ENCODE measurements at regions not wholly inside any gene's neighbourhood (a gene's known extent, or its start where the extent isn't known, plus 50 kb on each side); places are given as distances from the start of the nearest gene placed in this dataset.
A peak's percentile ranks its signal among the peaks of the same experiment; 100 is the strongest.

- ChIA-PET POLR2A (no interaction called here), CTCF (interaction anchor here (0.6 kb wide), 1 partner anchor 268 kb away, joined by 8 read pairs; no protein-coding TSS in a partner anchor)
- H3K4me1 ChIP-seq = peaks cover 17% of the 10 kb centered on the region
- no peaks in the 10 kb centered on the region for H3K36me3 Mint-ChIP-seq (ENCODE audit: insufficient read depth, unreplicated experiment)
- H3K4me3 ChIP-seq (ENCODE audit: low read depth, low read length) = no peak overlapping the region
- no peak overlapping the region for H3K27ac Mint-ChIP-seq (ENCODE audit: unreplicated experiment)
- H3K9me3 ChIP-seq = no peaks in the 10 kb centered on the region
- BruUV-seq (replicated peaks) = no TSS peak
- no peaks in the 10 kb centered on the region for H3K36me3 ChIP-seq (ENCODE audit: control insufficient read depth, insufficient read depth, low read length)
- H3K9me3 Mint-ChIP-seq (ENCODE audit: unreplicated experiment) = no peaks in the 10 kb centered on the region
- H3K27me3 Mint-ChIP-seq (ENCODE audit: insufficient read depth, unreplicated experiment) = no peaks in the 10 kb centered on the region
- peak in 1 of 2 experiments; percentile 25 for DNase-seq
- no peaks in the 10 kb centered on the region for H3K27me3 ChIP-seq (replicated peaks; ENCODE audit: control insufficient read depth, insufficient read depth, low read length)
- intact Hi-C loops (cut with micrococcal nuclease; ENCODE audit: unreplicated experiment) = loop anchor here (2.0 to 10.0 kb wide), 2 partner anchors 21 to 125 kb away; partner anchors contain the start of gene GLI2
- TF ChIP-seq CTCF (IDR thresholded peaks at IDR 0.05; ENCODE audit: insufficient read depth in 1 of 2, low read depth in 1 of 2, low read length in 1 of 2, severe bottlenecking in 1 of 2, unreplicated experiment in 1 of 2) = no peak
- peaks cover 11% of the 10 kb centered on the region for H3K4me1 Mint-ChIP-seq (ENCODE audit: low read depth, unreplicated experiment)
- no peak overlapping the region for H3K4me3 Mint-ChIP-seq (ENCODE audit: unreplicated experiment)
Measured at GRCh38 chr2:120859814-120860578, 124.3 kb downstream of the GLI2 start.

GRCh38 chr2:120860579-120860922 is 124.9 kb downstream of the GLI2 start:
- Histone ChIP-seq H3K36me3 (ENCODE audit: control insufficient read depth, insufficient read depth, low read length) (no peaks in the 10 kb centered on the region), H3K4me1 (peaks cover 17% of the 10 kb centered on the region), H3K27me3 (replicated peaks; ENCODE audit: control insufficient read depth, insufficient read depth, low read length) (no peaks in the 10 kb centered on the region), H3K9me3 (no peaks in the 10 kb centered on the region), H3K4me3 (ENCODE audit: low read depth, low read length) (no peak overlapping the region)
- Mint-ChIP-seq H3K9me3 (ENCODE audit: unreplicated experiment) (no peaks in the 10 kb centered on the region), H3K27me3 (ENCODE audit: insufficient read depth, unreplicated experiment) (no peaks in the 10 kb centered on the region), H3K4me1 (ENCODE audit: low read depth, unreplicated experiment) (peaks cover 11% of the 10 kb centered on the region), H3K27ac (ENCODE audit: unreplicated experiment) (no peak overlapping the region), H3K4me3 (ENCODE audit: unreplicated experiment) (no peak overlapping the region), H3K36me3 (ENCODE audit: insufficient read depth, unreplicated experiment) (no peaks in the 10 kb centered on the region)
- ChIA-PET CTCF (no interaction called here), POLR2A (no interaction called here)
- intact Hi-C loops (cut with micrococcal nuclease; ENCODE audit: unreplicated experiment) = loop anchor here (2.0 kb wide), 1 partner anchor 20 kb away; no protein-coding TSS in a partner anchor
- no TSS peak for BruUV-seq (replicated peaks)
- no peak for TF ChIP-seq CTCF (IDR thresholded peaks at IDR 0.05; ENCODE audit: insufficient read depth in 1 of 2, low read depth in 1 of 2, low read length in 1 of 2, severe bottlenecking in 1 of 2, unreplicated experiment in 1 of 2)
- DNase-seq = no peak

- Mint-ChIP-seq H3K27me3 (ENCODE audit: insufficient read depth, unreplicated experiment) (no peaks in the 10 kb centered on the region), H3K4me3 (ENCODE audit: unreplicated experiment) (no peak overlapping the region), H3K36me3 (ENCODE audit: insufficient read depth, unreplicated experiment) (no peaks in the 10 kb centered on the region), H3K9me3 (ENCODE audit: unreplicated experiment) (no peaks in the 10 kb centered on the region), H3K27ac (ENCODE audit: unreplicated experiment) (no peak overlapping the region), H3K4me1 (ENCODE audit: low read depth, unreplicated experiment) (peaks cover 11% of the 10 kb centered on the region)
- peak in 1 of 2 experiments; percentile 12 for DNase-seq
- no peaks in the 10 kb centered on the region for H3K36me3 ChIP-seq (ENCODE audit: control insufficient read depth, insufficient read depth, low read length)
- ChIA-PET POLR2A (no interaction called here), CTCF (no interaction called here)
- no peaks in the 10 kb centered on the region for H3K9me3 ChIP-seq
- intact Hi-C loops (cut with micrococcal nuclease; ENCODE audit: unreplicated experiment) = loop anchor here (2.0 kb wide), 1 partner anchor 20 kb away; no protein-coding TSS in a partner anchor
- no peaks in the 10 kb centered on the region for H3K27me3 ChIP-seq (replicated peaks; ENCODE audit: control insufficient read depth, insufficient read depth, low read length)
- no peak overlapping the region for H3K4me3 ChIP-seq (ENCODE audit: low read depth, low read length)
- peaks cover 14% of the 10 kb centered on the region for H3K4me1 ChIP-seq
- TF ChIP-seq CTCF (IDR thresholded peaks at IDR 0.05; ENCODE audit: insufficient read depth in 1 of 2, low read depth in 1 of 2, low read length in 1 of 2, severe bottlenecking in 1 of 2, unreplicated experiment in 1 of 2) = no peak
- BruUV-seq (replicated peaks) = no TSS peak
Measured at GRCh38 chr2:120861191-120861575, 125.5 kb downstream of the GLI2 start.

All from Caco-2 (cell line).